Activated naive CD4-positive, alpha-beta T cell treated with anti-CD3 and anti-CD28 coated beads, Interleukin-2, amount 10 ng/mL, durations not matched to agents 7 days and 5 days (primary cell): ENCODE measurements at regions not wholly inside any gene's neighbourhood (a gene's known extent, or its start where the extent isn't known, plus 50 kb on each side); places are given as distances from the start of the nearest gene placed in this dataset.

Experiments
- CTCF ChIA-PET: fragments of 350-600 bp; sonication (Branson Sonifier 250); formaldehyde crosslinking; loops from one replicate; lab custom pipeline; 2021; ENCODE audit warnings: antibody characterized with exemption; lab: Charles Lee
- DNase-seq: peaks from one replicate; pipeline ENCODE4 v3.0.0-alpha.2; 2020
- H3K27ac Mint-ChIP-seq: one replicate; pipeline ENCODE4 v1.8.0; 2021; ENCODE audit warnings: mild to moderate bottlenecking, moderate library complexity, mixed read lengths
- H3K27me3 Mint-ChIP-seq: one replicate; pipeline ENCODE4 v1.8.0; 2021; ENCODE audit warnings: mild to moderate bottlenecking, mixed read lengths
- H3K36me3 Mint-ChIP-seq: one replicate; pipeline ENCODE4 v1.8.0; 2021; ENCODE audit warnings: mixed read lengths
- H3K4me1 Mint-ChIP-seq: one replicate; pipeline ENCODE4 v1.8.0; 2021; ENCODE audit warnings: mixed read lengths
- H3K4me3 Mint-ChIP-seq: one replicate; pipeline ENCODE4 v1.8.0; 2021; ENCODE audit warnings: mild to moderate bottlenecking, moderate library complexity, mixed read lengths
- H3K9me3 Mint-ChIP-seq: one replicate; pipeline ENCODE4 v1.8.0; 2021; ENCODE audit warnings: mixed read lengths

DNA sequence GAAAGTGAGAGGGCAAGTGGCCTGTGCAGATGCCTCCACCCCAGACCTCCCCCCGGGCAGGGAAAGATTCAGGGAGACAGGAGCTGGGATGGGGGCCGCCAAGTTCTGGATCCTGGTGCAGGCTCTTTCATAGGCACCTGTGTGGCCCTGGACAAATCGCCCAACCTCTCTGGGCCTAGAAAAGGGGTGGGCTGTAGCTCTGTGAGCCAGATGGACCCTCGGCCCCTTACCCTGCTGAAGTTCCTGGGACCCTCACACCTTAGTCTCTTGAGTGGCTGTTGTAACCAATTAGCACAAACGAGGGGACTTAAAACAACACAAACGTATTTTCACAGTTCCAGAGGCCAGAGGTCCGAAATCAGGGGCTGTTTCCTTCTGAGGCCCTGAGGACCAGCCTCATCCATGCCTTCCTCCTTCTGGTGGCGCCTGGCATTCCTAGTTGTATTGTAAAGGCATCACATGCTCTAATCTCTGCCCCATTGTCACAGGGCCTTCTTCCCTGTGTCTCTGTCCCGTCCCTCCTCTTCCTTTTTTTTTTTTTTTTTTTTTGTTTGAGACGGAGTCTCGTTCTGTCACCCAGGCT, 352.6 kb downstream of the SEC14L1 start:
- H3K4me1 Mint-ChIP-seq, result peaks cover 30% of the 10 kb centered on the region
- peak overlapping the region; percentile 76 for H3K27ac Mint-ChIP-seq

DNA sequence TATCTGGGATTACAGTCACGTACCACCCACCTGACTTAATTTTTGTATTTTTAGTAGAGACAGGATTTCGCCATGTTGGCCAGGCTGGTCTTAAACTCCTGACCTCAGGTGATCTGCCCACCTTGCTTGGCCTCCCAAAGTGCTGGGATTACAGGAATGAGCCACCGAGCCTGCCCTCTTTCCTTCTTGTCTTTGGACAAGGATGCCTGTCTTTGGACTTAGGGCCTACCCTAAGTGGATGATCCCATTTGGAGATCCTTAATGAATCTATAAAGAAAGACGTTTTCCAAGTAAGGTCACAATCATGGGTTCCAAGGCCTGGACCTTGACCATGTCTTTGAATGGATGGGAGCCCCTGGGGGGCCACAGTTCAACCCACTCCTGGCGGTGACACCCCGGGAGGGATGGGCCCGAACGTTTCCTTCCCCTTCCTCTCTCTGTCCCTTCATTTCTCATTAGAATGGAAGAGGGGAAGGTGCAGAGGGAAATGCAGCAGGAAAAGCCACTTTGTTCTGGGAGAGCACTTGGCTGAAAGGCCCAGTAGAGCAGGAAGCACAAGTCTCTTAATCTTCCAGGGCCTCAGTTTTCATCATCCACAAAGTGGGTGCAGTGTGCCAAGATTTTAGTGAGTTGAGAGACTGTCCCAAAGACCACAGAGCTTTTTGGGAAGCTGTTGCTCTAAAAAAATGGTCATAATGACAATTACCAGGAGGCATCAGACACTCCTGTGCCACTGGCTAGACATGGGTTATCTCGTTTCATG, 353.3 kb downstream of the SEC14L1 start:
- H3K4me1 Mint-ChIP-seq, result peaks cover 28% of the 10 kb centered on the region
- CTCF ChIA-PET, result interaction anchor here (0.6 to 7.3 kb wide), 20 partner anchors 19 to 177 kb away, joined by 3 to 119 read pairs (median 5); no protein-coding TSS in a partner anchor

More for the DNA sequence above, 352.6 kb downstream of the SEC14L1 start:
- H3K36me3 Mint-ChIP-seq, result peaks cover 42% of the 10 kb centered on the region
- no peak for DNase-seq
- no peaks in the 10 kb centered on the region for H3K9me3 Mint-ChIP-seq
- CTCF ChIA-PET, result interaction anchor here (1.3 to 7.3 kb wide), 4 partner anchors 60 to 162 kb away, joined by 5 to 119 read pairs (median 12); no protein-coding TSS in a partner anchor
- H3K27me3 Mint-ChIP-seq, result no peaks in the 10 kb centered on the region
- no peak overlapping the region for H3K4me3 Mint-ChIP-seq

DNA sequence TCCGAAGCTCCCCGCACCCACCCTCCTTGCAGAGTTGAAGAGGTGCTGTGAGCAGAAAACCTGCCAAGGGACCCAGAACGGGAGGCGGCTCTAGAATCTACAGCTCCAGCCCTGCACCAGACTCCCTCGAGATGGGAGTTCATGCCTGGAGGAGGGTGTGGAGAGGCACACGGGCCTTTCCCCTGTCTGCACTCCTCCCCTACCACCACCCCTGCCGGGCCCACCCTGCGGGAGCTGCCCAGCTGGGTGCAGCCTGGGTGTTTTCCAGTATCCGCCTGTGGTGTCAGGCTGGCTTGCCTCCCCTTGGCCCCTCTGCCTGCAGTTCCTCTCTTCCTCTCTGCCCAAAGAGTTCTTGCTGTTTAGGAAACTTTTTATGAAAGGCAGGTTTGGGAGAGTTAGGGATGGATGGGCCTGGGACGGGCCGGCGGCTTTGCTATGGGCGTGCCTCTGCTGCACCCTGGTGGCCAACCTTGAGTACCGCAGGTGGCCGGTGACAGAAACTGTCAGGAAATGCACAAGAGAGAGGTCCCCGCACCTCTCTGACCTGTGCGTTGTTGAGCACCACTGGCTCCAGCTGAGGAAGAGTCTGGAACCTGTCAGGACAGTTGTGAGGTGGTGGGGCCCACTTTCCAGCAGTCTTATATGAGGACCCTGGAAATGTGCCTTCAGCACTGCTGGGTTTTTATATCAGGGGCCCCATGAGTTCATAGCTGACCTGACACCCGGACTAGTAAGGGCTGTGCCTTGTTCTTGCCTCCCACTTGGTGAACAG, 354.1 kb downstream of the SEC14L1 start:
- peak; percentile 78 for DNase-seq
- peaks cover 28% of the 10 kb centered on the region for H3K4me1 Mint-ChIP-seq
- no peaks in the 10 kb centered on the region for H3K27me3 Mint-ChIP-seq
- no peaks in the 10 kb centered on the region for H3K9me3 Mint-ChIP-seq
- no peak overlapping the region for H3K4me3 Mint-ChIP-seq
- H3K36me3 Mint-ChIP-seq, result peaks cover 46% of the 10 kb centered on the region
- CTCF ChIA-PET, result interaction anchor here (0.6 to 7.3 kb wide), 21 partner anchors 18 to 178 kb away, joined by 3 to 119 read pairs (median 5); no protein-coding TSS in a partner anchor
- H3K27ac Mint-ChIP-seq, result peak overlapping the region; percentile 76

More for the DNA sequence above, 353.3 kb downstream of the SEC14L1 start:
- Mint-ChIP-seq H3K36me3 (peaks cover 39% of the 10 kb centered on the region), H3K27me3 (no peaks in the 10 kb centered on the region), H3K4me3 (no peak overlapping the region), H3K9me3 (no peaks in the 10 kb centered on the region), H3K27ac (peak overlapping the region; percentile 24)
- DNase-seq, result peak; percentile 19

DNA sequence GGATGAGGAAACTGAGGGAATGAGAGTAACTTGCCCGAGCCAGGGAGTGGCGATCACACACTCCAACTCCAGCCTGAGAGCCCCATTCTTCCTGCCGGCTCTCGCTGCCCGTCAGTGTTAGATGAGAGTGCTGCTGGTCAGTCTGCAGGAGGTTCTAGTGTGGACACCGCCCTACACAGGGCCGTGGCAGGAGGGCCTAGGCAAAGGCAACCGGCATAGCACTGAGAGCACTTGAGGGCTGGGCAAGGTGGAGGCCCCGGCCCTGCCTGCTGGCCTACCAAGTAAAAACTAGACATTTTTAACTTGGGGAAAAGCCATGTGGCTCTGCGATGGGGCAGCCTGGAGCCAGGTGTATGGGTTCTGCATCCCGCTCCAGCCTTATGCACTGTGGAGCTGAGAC, 354.8 kb downstream of the SEC14L1 start:
- peaks cover 51% of the 10 kb centered on the region for H3K36me3 Mint-ChIP-seq
- H3K9me3 Mint-ChIP-seq, result no peaks in the 10 kb centered on the region
- CTCF ChIA-PET, result interaction anchor here (0.7 to 7.3 kb wide), 14 partner anchors 21 to 174 kb away, joined by 3 to 119 read pairs (median 7); no protein-coding TSS in a partner anchor
- DNase-seq, result peak; percentile 18
- H3K4me3 Mint-ChIP-seq, result no peak overlapping the region
- H3K27me3 Mint-ChIP-seq, result no peaks in the 10 kb centered on the region
- H3K4me1 Mint-ChIP-seq, result peaks cover 28% of the 10 kb centered on the region
- H3K27ac Mint-ChIP-seq, result peak overlapping the region; percentile 76

DNA sequence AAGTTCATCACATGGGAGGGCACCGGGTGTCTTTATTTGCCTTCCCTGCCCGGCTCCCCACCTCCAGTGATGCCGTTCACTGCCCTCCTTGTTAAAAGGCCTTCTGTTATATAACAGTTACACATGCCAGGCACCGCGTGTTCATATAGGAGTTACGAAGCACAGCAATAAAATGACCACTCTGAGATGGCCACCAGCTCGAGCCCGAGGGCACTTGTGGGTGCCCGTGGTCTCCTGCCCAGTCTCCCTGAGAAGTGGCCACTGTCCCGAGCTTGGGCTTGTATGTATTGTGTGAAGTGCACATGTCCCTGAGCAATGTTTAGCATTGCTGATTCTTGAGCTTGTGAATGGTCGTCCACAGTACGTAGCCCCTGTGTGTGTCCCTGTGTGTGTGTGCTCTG, 355.6 kb downstream of the SEC14L1 start:
- Mint-ChIP-seq H3K4me1 (peaks cover 28% of the 10 kb centered on the region), H3K27me3 (no peaks in the 10 kb centered on the region), H3K4me3 (no peak overlapping the region), H3K9me3 (no peaks in the 10 kb centered on the region), H3K27ac (peak overlapping the region; percentile 58), H3K36me3 (peaks cover 56% of the 10 kb centered on the region)
- peak; percentile 16 for DNase-seq
- CTCF ChIA-PET, result interaction anchor here (0.9 to 2.4 kb wide), 4 partner anchors 22 to 165 kb away, joined by 3 to 15 read pairs (median 6); no protein-coding TSS in a partner anchor

DNA sequence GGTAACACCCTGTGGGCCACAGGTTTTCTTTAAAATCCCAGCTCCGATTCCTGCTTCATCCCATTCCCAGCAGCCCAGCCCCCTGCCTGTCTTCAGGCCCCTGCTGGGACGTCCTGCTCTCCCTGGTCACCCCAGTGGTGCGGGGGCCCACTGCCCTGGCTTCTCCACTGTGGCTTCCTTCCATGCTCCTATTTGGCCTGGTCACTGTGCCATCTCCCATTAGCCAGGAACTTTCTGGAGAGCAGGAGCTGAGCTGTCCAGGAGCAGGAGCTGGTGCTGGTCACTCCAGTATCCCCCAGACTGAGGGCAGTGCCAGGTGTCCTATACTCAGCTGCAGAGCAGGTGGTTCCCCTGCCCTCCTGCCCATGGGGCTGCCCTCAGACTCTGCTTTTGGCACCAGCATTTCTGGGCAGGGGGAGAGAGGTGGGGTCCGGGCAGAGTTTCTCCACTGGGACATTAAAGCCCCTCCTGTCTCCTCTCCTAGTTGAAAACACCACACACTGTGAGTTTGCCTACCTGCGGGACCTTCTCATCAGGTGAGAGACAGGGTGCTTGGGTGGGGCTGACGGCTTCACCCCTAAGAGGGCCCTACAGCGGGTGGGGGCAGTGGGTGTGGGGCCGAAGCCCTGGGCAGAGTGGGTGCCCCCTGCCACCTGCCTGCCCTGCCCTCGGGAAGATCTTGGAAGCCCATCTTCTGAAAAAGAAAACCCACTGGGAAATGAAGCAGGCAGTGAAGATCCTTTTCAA, 356.2 kb downstream of the SEC14L1 start:
- peaks cover 25% of the 10 kb centered on the region for H3K4me1 Mint-ChIP-seq
- H3K36me3 Mint-ChIP-seq, result peaks cover 60% of the 10 kb centered on the region
- H3K27ac Mint-ChIP-seq, result peak overlapping the region; percentile 58
- DNase-seq, result peak; percentile 20
- H3K27me3 Mint-ChIP-seq, result no peaks in the 10 kb centered on the region
- CTCF ChIA-PET, result interaction anchor here (1.3 to 2.4 kb wide), 3 partner anchors 67 to 166 kb away, joined by 5 to 15 read pairs (median 6); no protein-coding TSS in a partner anchor
- H3K4me3 Mint-ChIP-seq, result no peak overlapping the region
- no peaks in the 10 kb centered on the region for H3K9me3 Mint-ChIP-seq

DNA sequence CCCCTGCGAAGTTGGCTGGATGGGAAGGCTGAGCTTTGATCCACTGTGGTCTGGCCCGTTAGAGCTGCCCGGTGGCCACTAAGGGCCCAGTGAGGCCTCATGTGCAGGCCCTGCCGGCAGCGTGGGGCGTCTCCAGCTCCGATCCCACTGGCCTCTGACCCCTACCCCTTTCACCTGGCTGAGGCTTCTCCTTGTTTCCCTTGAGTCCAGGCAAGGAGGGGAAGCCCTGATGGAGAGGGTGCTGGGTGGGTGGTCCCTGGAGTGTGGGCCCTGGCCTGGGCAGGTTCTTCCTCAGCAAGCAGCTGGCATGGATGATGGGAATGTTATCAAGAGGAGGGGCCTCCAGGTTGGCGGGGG, 356.8 kb downstream of the SEC14L1 start:
- Mint-ChIP-seq H3K27me3 (peaks cover 1% of the 10 kb centered on the region), H3K9me3 (no peaks in the 10 kb centered on the region), H3K4me1 (peaks cover 22% of the 10 kb centered on the region), H3K27ac (no peak overlapping the region), H3K36me3 (peaks cover 60% of the 10 kb centered on the region), H3K4me3 (no peak overlapping the region)
- DNase-seq, result peak; percentile 20
- CTCF ChIA-PET, result interaction anchor here (1.3 to 2.4 kb wide), 3 partner anchors 68 to 166 kb away, joined by 5 to 15 read pairs (median 6); no protein-coding TSS in a partner anchor

DNA sequence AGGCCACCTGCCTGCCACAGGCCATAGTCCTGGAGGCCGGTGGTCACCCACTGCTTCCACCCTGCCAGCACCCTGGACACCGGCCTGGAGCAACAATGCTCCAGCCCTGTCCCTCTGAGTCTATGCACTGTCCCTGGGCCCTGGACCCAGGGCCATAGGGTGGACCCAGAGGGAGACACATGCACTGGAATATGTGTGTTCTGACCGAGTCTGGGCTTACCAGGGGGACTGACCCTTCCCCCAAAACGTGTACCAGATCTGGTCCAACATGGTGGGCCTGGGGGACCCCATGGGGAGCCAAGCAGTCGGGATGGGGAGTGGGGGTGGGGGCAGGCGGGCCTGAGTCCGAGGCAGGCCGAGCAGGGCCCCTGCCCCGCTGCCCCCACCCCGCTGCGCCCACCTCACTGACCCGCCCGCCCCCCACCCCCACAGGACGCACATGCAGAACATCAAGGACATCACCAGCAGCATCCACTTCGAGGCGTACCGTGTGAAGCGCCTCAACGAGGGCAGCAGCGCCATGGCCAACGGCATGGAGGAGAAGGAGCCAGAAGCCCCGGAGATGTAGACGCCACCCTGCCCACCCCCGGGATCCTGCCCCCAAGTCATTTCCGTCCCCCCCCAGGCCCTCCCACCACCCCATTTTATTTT, 357.4 kb downstream of the SEC14L1 start:
- DNase-seq, result peak; percentile 19
- no peak overlapping the region for H3K27ac Mint-ChIP-seq

DNA sequence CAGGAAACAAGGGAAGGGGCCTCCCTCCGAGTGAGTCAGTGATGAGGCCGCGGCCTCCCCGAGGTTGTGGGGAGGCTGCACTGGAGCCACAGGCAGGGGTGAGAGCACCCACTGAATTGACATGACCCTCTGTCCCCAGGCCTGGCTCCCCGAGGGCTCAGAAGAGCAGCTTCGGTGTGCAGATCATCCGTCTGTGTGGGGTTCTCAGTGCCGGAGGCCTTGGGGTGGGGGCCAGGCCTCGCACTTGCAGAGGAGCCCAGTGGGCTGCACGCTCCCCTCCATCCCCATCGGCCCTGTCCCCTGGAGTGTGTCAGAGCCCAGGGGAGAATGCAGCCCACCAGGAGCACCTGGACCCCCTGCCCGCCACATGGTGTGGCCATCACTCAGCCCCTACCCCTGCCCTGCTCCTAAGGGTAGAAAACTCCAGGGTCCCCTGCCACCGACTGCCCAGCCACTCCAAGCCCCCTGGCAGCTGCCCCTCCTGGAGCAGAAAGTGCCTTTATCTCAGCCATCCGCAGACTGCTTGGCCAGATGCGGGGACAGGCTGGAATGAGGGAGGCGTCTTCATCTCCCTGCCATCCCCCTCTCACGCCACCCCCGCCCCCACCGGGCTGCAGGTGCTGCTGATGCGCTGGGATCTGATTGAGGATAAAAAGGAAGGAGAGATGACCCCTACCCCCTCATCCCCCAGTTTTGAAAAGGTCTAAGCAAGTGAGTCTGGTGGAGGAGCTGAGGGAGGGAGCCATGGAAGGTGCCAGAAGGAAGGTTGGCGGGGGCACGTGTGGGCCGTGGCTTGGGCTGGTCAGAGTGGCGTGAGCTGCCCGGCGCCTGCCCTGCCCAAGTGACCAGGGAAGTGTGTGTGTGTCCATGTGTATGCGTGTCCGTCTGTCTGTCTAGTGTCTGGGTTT, 358.3 kb downstream of the SEC14L1 start:
- Mint-ChIP-seq H3K4me1 (peaks cover 11% of the 10 kb centered on the region), H3K36me3 (peaks cover 51% of the 10 kb centered on the region), H3K27me3 (peaks cover 4% of the 10 kb centered on the region), H3K27ac (peak overlapping the region; percentile 72), H3K4me3 (no peak overlapping the region), H3K9me3 (no peaks in the 10 kb centered on the region)
- CTCF ChIA-PET, result no interaction called here
- peak; percentile 20 for DNase-seq

More for the DNA sequence above, 357.4 kb downstream of the SEC14L1 start:
- CTCF ChIA-PET, result interaction anchor here (2.0 to 2.4 kb wide), 2 partner anchors 68 to 167 kb away, joined by 6 to 15 read pairs; no protein-coding TSS in a partner anchor
- H3K36me3 Mint-ChIP-seq, result peaks cover 58% of the 10 kb centered on the region
- H3K4me1 Mint-ChIP-seq, result peaks cover 19% of the 10 kb centered on the region
- no peak overlapping the region for H3K4me3 Mint-ChIP-seq
- peaks cover 4% of the 10 kb centered on the region for H3K27me3 Mint-ChIP-seq
- H3K9me3 Mint-ChIP-seq, result no peaks in the 10 kb centered on the region

DNA sequence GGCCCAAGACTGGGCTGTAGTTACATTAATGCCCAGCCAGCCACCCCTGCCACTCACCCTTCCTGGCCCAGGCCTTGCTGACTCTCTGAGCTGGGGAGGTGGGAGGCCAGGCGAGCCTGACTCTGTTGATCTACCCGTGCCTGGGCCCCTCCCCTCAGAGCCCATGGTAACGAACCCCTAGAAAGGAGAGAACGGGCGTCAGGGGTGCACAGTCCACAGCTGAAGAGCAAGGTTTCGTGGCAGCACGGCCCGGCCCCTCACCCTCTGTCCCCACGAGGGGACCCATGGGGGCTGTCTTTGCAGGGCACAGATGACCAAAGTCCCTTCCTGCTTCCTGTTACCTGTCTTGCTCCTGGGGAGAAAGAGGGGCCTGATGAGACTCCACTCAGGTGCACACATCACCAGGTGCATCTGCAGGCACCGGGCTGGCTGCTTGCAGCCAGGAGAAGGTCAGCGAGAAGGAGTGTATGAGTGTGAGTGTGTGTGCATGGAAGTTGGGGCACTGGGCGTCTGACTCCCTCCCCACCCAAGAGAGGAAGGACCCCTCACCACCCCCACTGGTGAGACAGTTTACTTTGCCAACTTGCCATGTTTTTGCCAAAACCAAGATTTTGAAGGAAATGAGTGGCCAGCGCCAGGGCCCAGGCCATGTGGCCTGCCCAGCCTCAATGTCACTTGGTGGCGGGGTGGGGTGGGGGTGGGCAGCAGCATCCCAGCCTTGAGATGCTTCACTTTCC, 359.1 kb downstream of the SEC14L1 start:
- Mint-ChIP-seq H3K36me3 (peaks cover 46% of the 10 kb centered on the region), H3K4me1 (peaks cover 6% of the 10 kb centered on the region), H3K27me3 (peaks cover 4% of the 10 kb centered on the region), H3K9me3 (no peaks in the 10 kb centered on the region), H3K27ac (peak overlapping the region; percentile 24), H3K4me3 (no peak overlapping the region)
- peak; percentile 19 for DNase-seq
- CTCF ChIA-PET, result no interaction called here

DNA sequence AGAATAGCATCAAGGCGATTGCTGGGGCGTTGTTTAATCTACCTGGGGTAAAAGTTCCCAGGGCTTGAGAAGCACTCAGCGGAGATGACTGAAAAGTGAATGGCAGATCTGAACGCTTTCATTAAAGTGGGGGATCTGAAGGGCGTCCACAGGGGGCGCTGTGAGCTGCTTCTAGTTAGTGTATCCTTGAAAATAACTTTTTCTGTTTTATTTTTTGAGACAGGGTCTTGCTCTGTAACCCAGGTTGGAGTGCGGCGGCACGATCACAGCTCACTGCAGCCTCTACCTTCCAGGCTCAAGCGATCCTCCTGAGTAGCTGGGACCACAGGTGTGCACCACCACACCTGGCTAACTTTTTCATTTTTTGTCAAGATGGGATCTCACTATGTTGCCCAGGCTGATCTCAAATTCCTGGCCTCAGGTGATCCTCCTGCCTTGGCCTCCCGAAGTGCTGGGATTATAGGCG, 360.4 kb downstream of the SEC14L1 start:
- Mint-ChIP-seq H3K4me1 (no peaks in the 10 kb centered on the region), H3K9me3 (no peaks in the 10 kb centered on the region), H3K27ac (peak overlapping the region; percentile 75), H3K36me3 (peaks cover 40% of the 10 kb centered on the region), H3K27me3 (peaks cover 4% of the 10 kb centered on the region), H3K4me3 (no peak overlapping the region)
- DNase-seq, result peak; percentile 60
- CTCF ChIA-PET, result interaction anchor here (0.6 to 1.6 kb wide), 5 partner anchors 28 to 677 kb away, joined by 3 read pairs; no protein-coding TSS in a partner anchor
